IMR-90 (cell line): ENCODE measurements at regions not wholly inside any gene's neighbourhood (a gene's known extent, or its start where the extent isn't known, plus 50 kb on each side); places are given as distances from the start of the nearest gene placed in this dataset.
A peak's percentile ranks its signal among the peaks of the same experiment; 100 is the strongest.

Experiments used
- ATAC-seq: fragments of 200-7000 bp; cut with Tn5 transposase; 2 replicates; pipeline ENCODE4 v1.9.1; 2020; ENCODE audit warnings: low read depth, mild to moderate bottlenecking, moderate library complexity
- BruUV-seq: library from RNA; stranded (reverse); fragments of 400-500 nt; replicated peaks from 2 replicates; lab custom pipeline; 2021; lab: Mats Ljungman, UMichigan
- CTCF ChIA-PET: fragments of 300-600 bp; formaldehyde crosslinking; extraction: SDS; loops from one replicate; lab custom pipeline; 2021; ENCODE audit warnings: antibody characterized with exemption; lab: Yijun Ruan, JAX
- POLR2A ChIA-PET: fragments of 300-600 bp; sonication (Branson Sonifier 250); formaldehyde crosslinking; loops from one replicate; lab custom pipeline; 2022; ENCODE audit warnings: antibody characterized with exemption; ENCODE audit not compliant: unreplicated experiment; lab: Charles Lee
- DNase-seq: peaks from one replicate; pipeline ENCODE4 v3.0.0; 2013
- H2AFZ ChIP-seq: replicated peaks from 2 replicates; pipeline ENCODE3; 2013; ENCODE audit warnings: low read length, mild to moderate bottlenecking; ENCODE audit not compliant: poor library complexity
- H2AK5ac ChIP-seq: 2 replicates; pipeline ENCODE4 v1.6.1; 2013; ENCODE audit warnings: low read depth, low read length, inconsistent platforms
- H2AK9ac ChIP-seq: replicated peaks from 2 replicates; pipeline ENCODE3; 2013; ENCODE audit warnings: mild to moderate bottlenecking, low read depth, low read length, moderate library complexity; ENCODE audit not compliant: poor library complexity
- H2BK120ac ChIP-seq: 2 replicates; pipeline ENCODE4 v1.6.1; 2013; ENCODE audit warnings: low read depth, low read length, inconsistent platforms
- H2BK15ac ChIP-seq: 3 replicates; pipeline ENCODE4 v1.6.1; 2013; ENCODE audit warnings: low read depth, low read length, inconsistent platforms
- H2BK20ac ChIP-seq: 2 replicates; pipeline ENCODE4 v1.6.1; 2013; ENCODE audit warnings: low read depth, mild to moderate bottlenecking, inconsistent platforms, low read length, moderate library complexity
- H2BK5ac ChIP-seq: 2 replicates; pipeline ENCODE4 v1.6.1; 2013; ENCODE audit warnings: mild to moderate bottlenecking, low read depth, low read length, inconsistent platforms; ENCODE audit not compliant: poor library complexity, severe bottlenecking
- H3K14ac ChIP-seq: replicated peaks from 2 replicates; pipeline ENCODE4 v1.6.1; 2013; ENCODE audit warnings: low read depth, low read length, inconsistent platforms
- H3K18ac ChIP-seq: 2 replicates; pipeline ENCODE4 v1.6.1; 2013; ENCODE audit warnings: low read depth, low read length, control low read depth
- H3K23ac ChIP-seq: 2 replicates; pipeline ENCODE4 v1.6.1; 2013; ENCODE audit warnings: low read depth, low read length, inconsistent platforms
- H3K27ac ChIP-seq: 2 replicates; pipeline ENCODE4 v1.5.1; 2013; ENCODE audit warnings: mild to moderate bottlenecking, control low read depth, low read length; ENCODE audit not compliant: insufficient read depth
- H3K27me3 ChIP-seq: 2 replicates; pipeline ENCODE4 v1.6.1; 2013; ENCODE audit warnings: low read length; ENCODE audit not compliant: control insufficient read depth, insufficient read depth
- H3K36me3 ChIP-seq: 2 replicates; pipeline ENCODE4 v1.6.1; 2013; ENCODE audit warnings: low read length, mixed read lengths; ENCODE audit not compliant: control insufficient read depth, insufficient read depth
- H3K4ac ChIP-seq: 2 replicates; pipeline ENCODE4 v1.6.1; 2013; ENCODE audit warnings: low read depth, low read length, inconsistent platforms
- H3K4me1 ChIP-seq: 2 replicates; pipeline ENCODE4 v1.6.1; 2013; ENCODE audit warnings: low read length, mixed read lengths; ENCODE audit not compliant: control insufficient read depth, insufficient read depth
- H3K4me2 ChIP-seq: 2 replicates; pipeline ENCODE4 v1.6.1; 2013; ENCODE audit warnings: low read depth, mild to moderate bottlenecking, control low read depth, low read length, moderate library complexity
- H3K4me3 ChIP-seq: 2 replicates; pipeline ENCODE4 v1.5.1; 2013; ENCODE audit warnings: low read depth, mild to moderate bottlenecking, control low read depth, low read length, moderate library complexity; ENCODE audit not compliant: insufficient read depth
- H3K56ac ChIP-seq: 2 replicates; pipeline ENCODE4 v1.6.1; 2013; ENCODE audit warnings: low read length, inconsistent platforms; ENCODE audit not compliant: insufficient read depth; ENCODE audit errors: extremely low read depth
- H3K79me1 ChIP-seq, 2 experiments: 2 replicates each; pipeline ENCODE4 v1.6.1; 2013; ENCODE audit warnings: low read length in 2 of 2, inconsistent platforms in 1 of 2, low read depth in 1 of 2
- H3K9ac ChIP-seq: 2 replicates; pipeline ENCODE4 v1.6.1; 2013; ENCODE audit warnings: low read depth, low read length, control low read depth
- H3K9me1 ChIP-seq: 2 replicates; pipeline ENCODE4 v1.6.1; 2013; ENCODE audit warnings: low read length, inconsistent platforms; ENCODE audit not compliant: insufficient read depth
- H3K9me3 ChIP-seq: 2 replicates; pipeline ENCODE4 v1.6.1; 2013; ENCODE audit warnings: low read length; ENCODE audit not compliant: control insufficient read depth, insufficient read depth
- H4K20me1 ChIP-seq: 2 replicates; pipeline ENCODE4 v1.6.1; 2013; ENCODE audit warnings: low read length, inconsistent platforms; ENCODE audit not compliant: insufficient read depth
- H4K5ac ChIP-seq: 2 replicates; pipeline ENCODE4 v1.6.1; 2013; ENCODE audit warnings: mild to moderate bottlenecking, low read depth, low read length, control low read depth
- H4K8ac ChIP-seq, 2 experiments: 2 replicates each; pipeline ENCODE4 v1.6.1; 2013; ENCODE audit warnings: low read depth in 2 of 2, low read length in 2 of 2, control low read depth in 1 of 2, inconsistent platforms in 1 of 2
- H4K91ac ChIP-seq: 2 replicates; pipeline ENCODE4 v1.6.1; 2013; ENCODE audit warnings: low read depth, low read length, inconsistent platforms; ENCODE audit not compliant: insufficient read depth
- CHD1 ChIP-seq: IDR thresholded peaks from 2 replicates; pipeline ENCODE4 v1.6.1; 2012; ENCODE audit warnings: low read depth, low read length, improper control_type of control experiment
- CTCF ChIP-seq: conservative IDR thresholded peaks from 2 replicates; pipeline ENCODE4 v1.5.1; 2012; ENCODE audit warnings: mild to moderate bottlenecking, low read depth, low read length, improper control_type of control experiment
- MAFK ChIP-seq: IDR thresholded peaks from 2 replicates; pipeline ENCODE4 v1.6.1; 2012; ENCODE audit warnings: low read depth, low read length, improper control_type of control experiment
- MAZ ChIP-seq: IDR thresholded peaks from 2 replicates; pipeline ENCODE4 v1.6.1; 2012; ENCODE audit warnings: low read depth, mild to moderate bottlenecking, low read length, improper control_type of control experiment, moderate library complexity, borderline replicate concordance
- MXI1 ChIP-seq: IDR thresholded peaks from 2 replicates; pipeline ENCODE4 v1.6.1; 2012; ENCODE audit warnings: low read depth, mild to moderate bottlenecking, low read length, moderate library complexity, borderline replicate concordance
- NFE2L2 ChIP-seq: fragments of 150-350 bp; IDR thresholded peaks from 2 replicates; pipeline ENCODE4 v1.6.1; 2016; ENCODE audit warnings: low read depth, mild to moderate bottlenecking, low read length
- POLR2A ChIP-seq: IDR thresholded peaks from 2 replicates; pipeline ENCODE4 v1.6.1; 2012; ENCODE audit warnings: mild to moderate bottlenecking, low read depth, low read length
- WGBS, 2 experiments: methylation state at CpG; one replicate each; pipeline versions ENCODE4 v1.1.5 to v1.1.7; 2013; ENCODE audit warnings: missing lambda C conversion rate in 2 of 2; ENCODE audit not compliant: insufficient read length in 1 of 2; ENCODE audit errors: extremely low coverage in 2 of 2; 5-methylcytosine and 5-hydroxymethylcytosine counted together
- dilution Hi-C: fragments of 300-500 bp; cut with HindIII; formaldehyde crosslinking; loops from one replicate; pipeline ENCODE4 v1.14.3; 2018; ENCODE audit warnings: low sequenced_read_pairs; ENCODE audit not compliant: unreplicated experiment
- in situ Hi-C: fragments of 300-500 bp; cut with MboI; formaldehyde crosslinking; loops from 3 replicates; pipeline ENCODE4 v1.14.3; 2019; ENCODE audit warnings: low sequenced_read_pairs, inconsistent platforms, mixed read lengths
- intact Hi-C: fragments of 100-400 bp; cut with micrococcal nuclease; formaldehyde crosslinking; loops from 2 replicates; pipeline ENCODE4 v1.10.0; 2022

- Histone ChIP-seq H4K20me1 (peaks cover 94% of the 10 kb centered on the region), H2BK120ac (0 out of 2 replicates have a peak overlapping the region, but pooled peaks have one; percentile 39), H3K9me1 (peaks cover 42% of the 10 kb centered on the region), H3K9ac (no peak overlapping the region), H3K36me3 (peaks cover 5% of the 10 kb centered on the region), H2AFZ (no peak overlapping the region), H3K4me3 (no peak overlapping the region), H3K27ac (peak overlapping the region; percentile 26; the same call in 1 of the 2 replicates), H2AK5ac (peak overlapping the region; percentile 92), H3K4me1 (peaks cover 60% of the 10 kb centered on the region), H2BK5ac (no peak overlapping the region), H3K56ac (no peak overlapping the region), H4K91ac (peak overlapping the region; percentile 40; the same call in 1 of the 2 replicates), H3K27me3 (no peaks in the 10 kb centered on the region), H2AK9ac (peak overlapping the region; percentile 23), H4K8ac (no peak overlapping the region; a peak in 1 of 4 replicates), H3K79me1 (peaks cover 12 to 92% of the 10 kb centered on the region in 2 experiments), H4K5ac (no peak overlapping the region), H3K4me2 (peak overlapping the region; percentile 21; the same call in 1 of the 2 replicates), H3K9me3 (no peaks in the 10 kb centered on the region), H3K14ac (peak overlapping the region; percentile 57; the same call in 1 of the 2 replicates), H3K18ac (no peak overlapping the region; the same call in 1 of the 2 replicates), H2BK20ac (no peak overlapping the region; the same call in 1 of the 2 replicates), H3K23ac (peak overlapping the region; percentile 1), H3K4ac (peak overlapping the region; percentile 92), H2BK15ac (no peak overlapping the region; the same call in 2 of the 3 replicates)
- 43% methylated on average over 4 of the region's 16 CpGs; no CpG with 5 or more reads in 1 of the 2 experiments for WGBS, 2 experiments
- no peak for TF ChIP-seq NFE2L2
- TF ChIP-seq POLR2A = no peak
- TF ChIP-seq CTCF = no peak
- TF ChIP-seq MXI1 = no peak
- TF ChIP-seq CHD1 = no peak
- TF ChIP-seq MAFK = no peak
- no peak for TF ChIP-seq MAZ
- in situ Hi-C loops = no loop called here
- POLR2A ChIA-PET = no interaction called here
- DNase-seq (peak; percentile 56), ATAC-seq (no peak)
- intact Hi-C loops = no loop called here
- CTCF ChIA-PET = interaction anchor here (1.2 kb wide), 1 partner anchor 16 kb away, joined by 4 read pairs; no protein-coding TSS in a partner anchor
- dilution Hi-C loops = no loop called here
- no TSS peak for BruUV-seq
These were observed 305.2 kb downstream of the SEC14L1 start for GRCh38 chr17:77445760-77446532.
